DMS 273 treated with DMSO at 0.1 percent for 48 hours (cell line): ENCODE measurements at regions not wholly inside any gene's neighbourhood (a gene's known extent, or its start where the extent isn't known, plus 50 kb on each side); places are given as distances from the start of the nearest gene placed in this dataset.

Experiments used
- DNase-seq: peaks from one replicate; lab custom pipeline; 2025; lab: John Stamatoyannopoulos, UW

DNA sequence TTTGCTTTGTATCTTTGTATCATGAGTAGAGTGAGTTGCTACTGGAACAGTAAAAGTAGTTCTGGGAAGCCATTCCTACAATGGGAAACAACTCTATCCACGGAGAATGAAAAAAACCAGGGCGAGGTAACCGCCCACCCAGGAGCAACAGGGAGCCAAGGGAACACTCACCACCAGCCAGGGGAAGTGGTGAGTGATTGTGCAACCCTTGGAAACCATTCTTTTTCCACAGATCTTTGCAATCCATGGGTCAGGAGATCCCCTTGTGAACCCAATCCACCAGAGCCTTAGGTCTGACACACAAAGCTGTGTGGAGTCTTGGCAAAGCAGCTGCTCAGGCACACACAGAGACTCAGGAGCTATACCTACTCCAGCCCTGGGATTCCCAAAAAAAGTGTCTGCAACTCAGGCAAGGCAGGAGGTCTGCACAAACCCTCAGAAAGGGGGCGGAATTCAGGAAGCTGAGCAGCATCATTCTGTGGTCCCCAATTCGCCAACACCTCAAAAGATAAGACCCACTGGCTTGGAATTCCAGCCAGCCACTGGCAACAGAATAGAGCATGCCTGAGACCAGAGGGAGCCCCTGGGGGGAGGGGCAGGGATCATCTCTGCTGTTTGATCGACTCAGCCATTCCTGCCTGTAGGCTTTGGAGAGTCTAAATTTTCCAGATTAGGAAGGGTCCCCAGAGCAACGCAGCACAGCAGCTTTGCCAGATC is 52.1 kb upstream of the PPFIA2 start:
- no peak for DNase-seq

DNA sequence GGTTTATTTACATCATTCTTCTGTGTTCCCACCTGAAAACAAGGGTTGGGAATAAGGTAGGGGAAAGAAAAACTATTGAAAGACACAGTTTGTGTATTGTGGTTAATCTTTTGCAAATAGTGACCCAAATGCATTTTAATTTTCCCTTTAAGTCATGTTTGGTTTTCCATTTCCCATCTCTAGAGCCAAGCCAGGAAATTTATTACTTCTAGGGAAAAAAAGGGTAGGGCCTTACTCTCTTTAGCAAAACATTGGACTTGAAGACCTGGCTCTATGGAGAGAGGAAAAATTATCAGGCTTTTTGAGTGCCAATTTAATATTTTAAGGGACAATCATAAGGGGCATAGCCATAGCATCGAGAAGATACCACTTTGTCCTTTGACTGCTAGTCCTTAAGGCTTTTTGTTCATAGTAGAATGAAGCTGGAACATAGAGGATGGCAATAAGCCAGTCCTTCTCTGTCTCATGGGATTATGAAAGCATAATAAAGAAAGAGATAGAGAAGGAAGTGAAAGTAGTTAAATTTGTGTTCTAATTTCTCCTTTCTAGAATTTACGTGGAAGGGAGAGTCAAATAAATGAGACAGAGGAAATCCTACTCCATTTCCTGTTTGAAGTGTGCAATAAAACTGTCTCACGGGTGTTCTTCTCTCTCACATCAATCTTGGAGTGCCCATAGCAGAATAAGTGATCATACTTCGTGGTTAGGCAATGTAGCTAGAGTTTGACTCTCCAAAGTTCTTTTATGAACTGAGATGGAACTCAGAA is 50.9 kb upstream of the PPFIA2 start:
- DNase-seq = no peak

DNA sequence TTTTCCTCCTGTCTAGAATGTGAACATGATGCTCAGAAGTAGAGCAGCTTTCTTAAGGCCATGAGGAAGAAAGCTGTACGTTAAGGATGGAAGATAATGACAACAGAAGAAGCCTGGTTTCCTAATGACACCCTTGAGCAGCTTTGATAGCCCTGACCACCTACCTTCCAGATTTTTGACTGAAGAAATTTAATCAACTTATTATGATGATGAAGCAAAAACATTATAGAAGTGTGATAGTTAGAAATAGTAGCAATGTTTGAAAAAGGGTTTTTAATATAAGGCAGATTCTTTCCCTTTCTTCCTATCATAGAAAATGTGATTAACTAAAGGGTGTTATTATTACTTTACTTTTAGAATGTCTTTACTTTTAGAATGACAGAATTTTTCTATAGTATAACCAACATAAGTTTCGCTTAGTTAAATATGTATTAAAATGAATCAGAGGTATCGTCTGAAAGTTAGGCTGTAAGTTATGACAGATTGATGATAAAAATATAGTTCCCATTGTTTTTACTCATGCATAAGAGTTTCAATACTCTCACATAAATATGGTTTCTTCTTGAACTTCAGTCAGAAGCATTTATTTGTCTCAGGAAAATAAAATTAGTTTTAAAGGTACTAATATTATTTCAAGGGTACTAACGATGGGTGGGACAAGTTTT is 50.1 kb upstream of the PPFIA2 start:
- no peak for DNase-seq
